Mucosa of stomach (tissue), 1 donor: ENCODE measurements at regions not wholly inside any gene's neighbourhood (a gene's known extent, or its start where the extent isn't known, plus 50 kb on each side); places are given as distances from the start of the nearest gene placed in this dataset.

Source experiments
- H3K27me3 ChIP-seq: one replicate; pipeline ENCODE4 v1.7.0; 2013; ENCODE audit warnings: mild to moderate bottlenecking, low read length; ENCODE audit not compliant: control insufficient read depth, insufficient read depth
- H3K36me3 ChIP-seq: one replicate; pipeline ENCODE4 v1.7.0; 2013; ENCODE audit warnings: low read length; ENCODE audit not compliant: control insufficient read depth, insufficient read depth
- H3K4me1 ChIP-seq: one replicate; pipeline ENCODE4 v1.7.0; 2013; ENCODE audit warnings: mild to moderate bottlenecking, low read length; ENCODE audit not compliant: control insufficient read depth, insufficient read depth
- H3K4me3 ChIP-seq: one replicate; pipeline ENCODE4 v1.7.0; 2013; ENCODE audit warnings: low read length
- H3K9ac ChIP-seq: one replicate; pipeline ENCODE4 v1.7.0; 2013; ENCODE audit warnings: mild to moderate bottlenecking, low read length, moderate library complexity
- H3K9me3 ChIP-seq: one replicate; pipeline ENCODE4 v1.7.0; 2013; ENCODE audit warnings: mild to moderate bottlenecking, low read length, moderate library complexity; ENCODE audit not compliant: control insufficient read depth
- donor health status: Pancreatic carcinoma.

DNA sequence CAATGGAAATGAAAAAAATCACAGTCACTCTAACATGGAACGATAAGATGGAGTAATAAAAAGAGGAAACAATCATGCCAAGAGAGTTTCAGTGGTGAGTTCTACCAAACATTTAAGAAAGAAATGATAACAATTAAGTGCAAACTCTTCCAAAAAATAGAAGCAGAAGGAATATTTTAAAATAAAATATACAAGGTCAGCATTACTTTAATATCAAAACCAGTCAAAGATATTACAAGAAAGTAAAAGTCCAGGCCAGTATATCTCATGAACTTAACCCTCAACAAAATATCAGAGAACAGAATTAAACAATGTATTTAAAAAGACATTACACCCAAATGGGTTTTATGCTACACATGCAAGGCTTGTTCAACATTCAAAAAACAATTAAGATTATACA is 829.4 kb downstream of the TRIB2 start:
- Histone ChIP-seq H3K9ac (no peak overlapping the region), H3K36me3 (no peaks in the 10 kb centered on the region), H3K9me3 (no peaks in the 10 kb centered on the region), H3K4me3 (no peak overlapping the region), H3K27me3 (no peaks in the 10 kb centered on the region), H3K4me1 (no peaks in the 10 kb centered on the region)

DNA sequence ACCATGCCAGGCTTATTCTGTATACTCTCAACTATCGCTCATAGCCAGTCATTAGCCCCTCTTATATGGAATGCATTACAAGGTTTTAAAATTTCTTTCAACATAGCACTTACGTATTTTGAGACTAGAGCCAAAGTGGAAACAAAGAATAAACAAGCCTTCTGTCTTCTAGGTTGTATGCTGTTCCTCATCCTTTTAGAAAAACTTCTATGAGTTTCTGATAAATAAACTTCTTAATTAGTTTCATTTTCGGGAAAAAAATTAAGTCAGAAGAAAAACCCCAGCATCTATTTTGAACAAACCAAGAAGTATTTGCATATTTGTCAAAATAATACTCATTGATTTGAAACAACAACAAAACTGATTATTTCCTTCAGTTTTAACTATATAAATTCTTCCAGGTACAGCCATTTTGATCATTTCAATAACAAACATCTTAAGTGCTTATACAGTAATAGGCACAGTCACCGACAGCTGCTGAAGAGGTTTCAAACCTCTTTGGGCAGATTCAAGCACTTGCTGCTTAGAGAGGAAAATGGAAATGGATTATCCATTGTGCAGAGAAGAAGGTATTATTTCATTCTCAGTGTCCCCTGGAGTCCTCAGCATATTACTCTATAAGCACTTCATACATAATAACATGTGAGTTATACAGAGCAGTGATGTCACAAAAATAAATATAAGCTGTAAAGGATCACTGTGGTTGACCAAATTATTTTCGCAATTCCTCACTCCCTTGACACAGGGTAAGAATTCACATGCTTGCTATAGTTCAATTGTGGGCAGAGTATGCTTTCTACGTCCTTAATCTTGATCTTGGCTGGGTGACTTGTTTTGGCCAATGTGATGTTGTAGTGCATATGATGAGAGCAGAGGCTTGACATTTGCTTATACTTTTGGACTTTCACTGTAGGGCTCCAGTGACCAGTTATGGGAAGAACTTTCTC is 833.8 kb downstream of the TRIB2 start:
- Histone ChIP-seq H3K36me3 (no peaks in the 10 kb centered on the region), H3K4me1 (no peaks in the 10 kb centered on the region), H3K4me3 (no peak overlapping the region), H3K9ac (no peak overlapping the region), H3K27me3 (no peaks in the 10 kb centered on the region), H3K9me3 (no peaks in the 10 kb centered on the region)

DNA sequence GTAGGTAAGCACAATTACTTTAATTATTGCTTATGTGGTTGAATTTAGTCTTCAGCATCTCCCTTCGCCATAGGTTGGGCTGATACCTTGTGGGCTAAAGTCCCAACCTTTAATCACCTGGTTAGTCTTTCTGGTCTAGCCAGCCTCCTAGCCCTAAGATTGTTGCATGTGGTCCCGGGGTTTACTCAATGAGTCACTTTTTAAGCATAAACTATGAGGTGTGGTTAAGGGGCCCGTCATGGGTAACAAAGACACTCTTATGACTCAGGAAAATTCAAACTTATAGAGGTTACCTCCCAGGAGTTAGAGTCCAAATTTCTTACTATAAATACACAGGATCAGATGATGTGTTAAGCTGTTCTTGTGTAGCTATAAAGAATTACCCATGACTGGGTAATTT is 841.6 kb downstream of the TRIB2 start:
- Histone ChIP-seq H3K4me3 (no peak overlapping the region), H3K36me3 (no peaks in the 10 kb centered on the region), H3K9ac (no peak overlapping the region), H3K27me3 (no peaks in the 10 kb centered on the region), H3K9me3 (no peaks in the 10 kb centered on the region), H3K4me1 (peaks cover 20% of the 10 kb centered on the region)

DNA sequence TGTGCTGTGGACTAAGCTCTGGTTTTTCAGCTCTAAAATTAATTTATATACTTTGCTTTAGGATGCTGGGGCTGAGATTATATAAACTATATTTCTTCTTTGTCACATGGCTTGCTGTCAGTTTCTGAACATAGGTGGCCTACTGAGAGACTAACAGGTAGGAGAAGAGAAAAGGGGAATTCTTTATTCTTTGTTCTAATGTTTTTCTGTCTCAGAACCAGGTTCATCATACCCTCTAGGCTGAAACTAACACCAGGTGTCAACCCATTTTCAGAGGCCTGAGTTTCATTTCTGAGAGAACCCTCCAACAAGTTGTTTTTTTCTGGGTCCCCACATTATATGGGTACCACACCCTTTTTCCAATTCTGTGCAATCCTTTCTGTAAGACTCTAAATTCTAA is 843.6 kb downstream of the TRIB2 start:
- Histone ChIP-seq H3K4me1 (peaks cover 20% of the 10 kb centered on the region), H3K4me3 (no peak overlapping the region), H3K27me3 (no peaks in the 10 kb centered on the region), H3K36me3 (no peaks in the 10 kb centered on the region), H3K9me3 (no peaks in the 10 kb centered on the region), H3K9ac (no peak overlapping the region)

DNA sequence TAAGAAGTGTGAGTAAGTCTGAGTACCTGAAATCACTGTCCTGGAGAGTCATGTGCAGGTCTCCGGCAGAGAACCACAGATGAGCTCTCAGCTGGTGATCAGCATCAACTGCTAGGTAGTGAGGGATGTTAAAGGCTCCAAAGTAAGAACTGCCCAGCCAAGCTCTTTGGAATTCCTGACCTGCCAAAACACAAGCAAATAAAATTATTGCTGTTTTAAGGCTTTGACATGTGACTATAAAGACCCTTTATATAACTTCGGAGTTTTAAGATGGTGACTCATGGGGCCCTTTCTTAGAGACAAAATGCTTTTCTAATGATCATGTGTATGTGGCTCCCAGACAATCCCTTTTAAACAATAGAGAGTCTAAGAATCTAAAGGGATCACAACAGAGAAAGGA is 855.7 kb downstream of the TRIB2 start:
- Histone ChIP-seq H3K9me3 (no peaks in the 10 kb centered on the region), H3K36me3 (no peaks in the 10 kb centered on the region), H3K27me3 (no peaks in the 10 kb centered on the region), H3K9ac (no peak overlapping the region), H3K4me1 (no peaks in the 10 kb centered on the region), H3K4me3 (no peak overlapping the region)

DNA sequence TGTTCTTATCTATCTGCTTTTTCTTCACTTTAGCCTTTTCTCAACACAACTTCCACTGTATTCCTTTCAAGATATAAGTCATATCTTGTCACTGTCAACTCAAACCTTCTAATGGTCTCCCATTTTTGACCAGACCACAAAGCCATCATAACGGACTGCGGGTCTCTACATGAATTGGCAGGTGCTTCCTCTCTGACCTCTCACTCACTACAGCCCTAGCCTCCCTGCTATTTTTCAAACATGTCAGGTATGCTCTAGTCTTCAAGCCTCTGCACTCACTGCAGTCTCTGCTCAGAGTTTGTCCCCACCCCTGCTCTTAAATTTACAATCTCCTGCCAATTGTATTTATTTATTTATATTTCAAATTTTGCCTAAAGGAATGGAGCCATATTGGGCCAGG is 858.1 kb downstream of the TRIB2 start:
- Histone ChIP-seq H3K9ac (no peak overlapping the region), H3K27me3 (no peaks in the 10 kb centered on the region), H3K9me3 (no peaks in the 10 kb centered on the region), H3K4me1 (no peaks in the 10 kb centered on the region), H3K4me3 (no peak overlapping the region), H3K36me3 (no peaks in the 10 kb centered on the region)

DNA sequence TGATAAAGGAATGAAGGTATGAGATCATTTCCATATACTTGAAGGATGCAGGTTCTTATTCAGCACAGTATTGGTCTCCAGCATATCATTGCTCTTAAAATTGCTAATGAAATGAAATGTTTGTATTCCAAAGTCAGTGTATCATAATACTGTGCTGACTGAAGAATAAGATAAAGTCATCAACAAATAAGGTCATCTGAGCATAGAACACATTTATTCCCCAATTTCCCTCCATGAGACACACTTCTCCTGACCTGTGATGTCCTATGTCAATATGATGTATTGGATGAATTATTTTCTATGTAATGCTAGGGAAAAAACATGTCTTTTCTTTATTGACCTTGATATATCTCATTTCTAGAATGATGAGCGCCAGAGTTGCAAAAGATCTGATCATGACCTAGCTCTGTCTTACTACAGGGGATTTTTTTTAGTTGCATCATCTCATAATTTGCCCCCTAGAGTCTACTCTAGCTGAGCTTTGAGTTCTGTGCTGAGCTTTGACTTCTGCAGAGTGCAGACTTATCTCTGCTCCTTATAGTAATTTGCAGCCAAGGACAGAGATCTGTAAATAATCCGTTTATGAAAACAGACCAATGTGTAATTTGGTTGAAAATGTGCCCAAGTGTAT is 859.8 kb downstream of the TRIB2 start:
- Histone ChIP-seq H3K9ac (no peak overlapping the region), H3K4me3 (no peak overlapping the region), H3K27me3 (no peaks in the 10 kb centered on the region), H3K4me1 (no peaks in the 10 kb centered on the region), H3K9me3 (no peaks in the 10 kb centered on the region), H3K36me3 (no peaks in the 10 kb centered on the region)

DNA sequence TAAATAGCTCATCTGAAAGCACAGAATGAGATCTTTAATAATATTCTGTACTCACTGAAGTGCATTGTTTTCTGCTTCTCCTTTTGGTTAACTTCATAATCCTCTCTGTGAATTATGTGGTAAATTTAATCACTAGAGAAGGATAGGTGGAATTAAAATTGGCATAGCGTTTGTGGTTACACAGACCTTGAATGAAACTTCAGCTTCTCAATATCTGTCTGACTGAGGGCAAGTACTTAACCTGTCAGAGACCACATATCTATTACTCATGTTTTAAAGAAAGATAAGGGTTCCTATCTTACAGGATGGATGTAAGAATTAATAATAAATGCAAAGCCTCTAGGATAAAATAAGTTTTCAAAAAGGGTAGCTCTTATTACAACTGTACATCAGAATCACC is 861.8 kb downstream of the TRIB2 start:
- Histone ChIP-seq H3K4me1 (no peaks in the 10 kb centered on the region), H3K9me3 (no peaks in the 10 kb centered on the region), H3K27me3 (no peaks in the 10 kb centered on the region), H3K36me3 (no peaks in the 10 kb centered on the region), H3K4me3 (no peak overlapping the region), H3K9ac (no peak overlapping the region)

DNA sequence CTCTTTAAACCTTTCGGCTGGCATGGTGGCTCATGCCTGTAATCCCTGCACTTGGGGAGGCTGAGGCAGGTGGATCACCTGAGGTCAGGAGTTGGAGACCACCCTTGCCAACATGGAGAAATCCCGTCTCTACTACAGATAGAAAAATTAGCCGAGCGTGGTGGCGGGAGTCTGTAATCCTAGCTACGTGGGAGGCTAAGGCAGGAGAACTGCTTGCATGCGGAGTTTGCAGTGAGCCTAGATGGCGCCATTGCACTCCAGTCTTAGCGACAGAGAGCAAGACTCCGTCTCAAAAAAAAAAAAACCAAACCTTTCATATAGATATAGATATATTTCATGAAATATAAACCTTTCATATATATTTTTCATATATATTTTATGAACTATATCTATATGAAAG is 864.7 kb downstream of the TRIB2 start:
- H3K9me3 ChIP-seq = no peaks in the 10 kb centered on the region
- H3K36me3 ChIP-seq = no peaks in the 10 kb centered on the region
- H3K27me3 ChIP-seq = no peaks in the 10 kb centered on the region
- no peak overlapping the region for H3K4me3 ChIP-seq
- H3K4me1 ChIP-seq = no peaks in the 10 kb centered on the region
- H3K9ac ChIP-seq = no peak overlapping the region

DNA sequence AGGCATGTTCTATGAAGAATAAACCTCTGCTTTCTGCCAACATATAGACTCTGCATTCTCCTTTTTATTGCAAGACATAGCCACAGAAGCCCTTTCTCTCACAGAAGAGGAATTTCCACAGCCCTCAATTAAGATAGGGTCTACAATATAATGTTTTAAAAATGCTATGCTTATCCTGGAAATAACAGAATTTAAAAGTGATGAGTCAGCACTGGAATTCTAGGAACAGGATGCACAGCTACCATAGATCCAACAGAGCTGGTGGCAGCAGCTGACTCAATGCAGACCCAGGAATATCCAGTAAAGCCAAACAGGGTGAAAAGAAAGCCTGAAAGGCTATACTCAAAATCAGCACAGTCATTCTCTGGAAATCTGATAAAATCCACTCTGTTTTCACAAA is 866.9 kb downstream of the TRIB2 start:
- Histone ChIP-seq H3K4me3 (no peak overlapping the region), H3K27me3 (no peaks in the 10 kb centered on the region), H3K4me1 (no peaks in the 10 kb centered on the region)

DNA sequence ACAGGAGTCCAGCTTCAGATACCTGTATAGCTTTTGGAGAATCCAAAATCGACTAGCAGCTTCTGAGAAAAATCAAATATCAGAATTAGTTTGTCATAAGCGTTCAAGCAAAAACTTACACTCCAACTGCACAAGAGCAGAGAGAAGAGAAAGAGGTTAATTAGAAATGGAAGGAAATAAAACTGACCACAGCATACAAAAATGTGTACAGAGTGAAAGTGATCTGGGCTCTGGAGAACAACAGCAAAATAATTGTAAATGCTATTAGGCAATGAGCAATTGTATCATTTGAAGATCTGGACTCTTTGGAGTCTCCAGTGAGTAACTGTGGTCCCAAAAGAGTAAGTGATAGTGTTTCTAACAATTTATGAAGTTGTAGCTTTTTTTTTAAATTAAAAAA is 867.3 kb downstream of the TRIB2 start:
- no peaks in the 10 kb centered on the region for H3K9me3 ChIP-seq
- H3K9ac ChIP-seq = no peak overlapping the region
- no peaks in the 10 kb centered on the region for H3K27me3 ChIP-seq
- H3K36me3 ChIP-seq = no peaks in the 10 kb centered on the region
- no peak overlapping the region for H3K4me3 ChIP-seq
- no peaks in the 10 kb centered on the region for H3K4me1 ChIP-seq

More for the DNA sequence above, 866.9 kb downstream of the TRIB2 start:
- H3K9me3 ChIP-seq = no peaks in the 10 kb centered on the region
- no peaks in the 10 kb centered on the region for H3K36me3 ChIP-seq
- no peak overlapping the region for H3K9ac ChIP-seq

DNA sequence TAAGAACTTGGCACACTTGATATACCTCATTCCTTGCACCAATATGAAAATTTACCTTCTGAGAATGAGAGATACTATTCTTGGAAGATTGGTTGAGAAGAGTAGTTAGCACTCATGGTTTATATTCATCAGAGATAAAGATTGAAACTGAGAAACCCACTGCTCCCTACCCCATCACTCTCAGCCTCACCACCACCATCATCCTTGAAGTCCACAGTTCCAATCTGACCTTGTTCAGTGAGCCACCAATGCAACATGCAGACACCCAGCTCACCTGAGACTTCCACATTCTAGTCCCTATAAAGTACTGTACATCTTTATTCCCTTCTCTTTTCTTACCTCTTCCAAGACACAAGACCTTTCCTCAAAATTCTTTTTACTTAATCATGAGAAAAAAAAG is 869.0 kb downstream of the TRIB2 start:
- Histone ChIP-seq H3K27me3 (no peaks in the 10 kb centered on the region), H3K9ac (no peak overlapping the region), H3K36me3 (no peaks in the 10 kb centered on the region), H3K9me3 (no peaks in the 10 kb centered on the region), H3K4me3 (no peak overlapping the region), H3K4me1 (no peaks in the 10 kb centered on the region)
